Endodermal cell (in vitro differentiated cells): ENCODE measurements at regions not wholly inside any gene's neighbourhood (a gene's known extent, or its start where the extent isn't known, plus 50 kb on each side); places are given as distances from the start of the nearest gene placed in this dataset.

Source experiments
- DNase-seq: peaks from one replicate; pipeline ENCODE4 v3.0.0-alpha.2; 2017
- H3K27ac ChIP-seq: 2 replicates; pipeline ENCODE4 v1.5.1; 2013; ENCODE audit warnings: mild to moderate bottlenecking, low read depth, low read length, moderate library complexity
- H3K27me3 ChIP-seq: 2 replicates; pipeline ENCODE4 v1.6.1; 2013; ENCODE audit warnings: mild to moderate bottlenecking, low read length, moderate library complexity; ENCODE audit not compliant: insufficient read depth, control insufficient read depth, poor library complexity, severe bottlenecking
- H3K36me3 ChIP-seq: 2 replicates; pipeline ENCODE4 v1.7.0; 2013; ENCODE audit warnings: mild to moderate bottlenecking, low read length, moderate library complexity; ENCODE audit not compliant: control insufficient read depth, insufficient read depth
- H3K4me1 ChIP-seq: one replicate; pipeline ENCODE4 v1.7.0; 2013; ENCODE audit warnings: low read length; ENCODE audit not compliant: control insufficient read depth, insufficient read depth
- H3K4me3 ChIP-seq: 2 replicates; pipeline ENCODE4 v1.5.1; 2013; ENCODE audit warnings: mild to moderate bottlenecking, low read length, moderate library complexity
- H3K9ac ChIP-seq: 2 replicates; pipeline ENCODE4 v1.6.1; 2013; ENCODE audit warnings: mild to moderate bottlenecking, low read length, moderate library complexity; ENCODE audit not compliant: poor library complexity, severe bottlenecking; ENCODE audit errors: extremely low read depth
- H3K9me3 ChIP-seq: 2 replicates; pipeline ENCODE4 v1.6.1; 2013; ENCODE audit warnings: mild to moderate bottlenecking, low read length, moderate library complexity; ENCODE audit not compliant: control insufficient read depth
- H3K27ac Mint-ChIP-seq: 2 replicates; pipeline ENCODE4 v1.8.0; 2020; ENCODE audit warnings: mixed read lengths
- H3K27me3 Mint-ChIP-seq: 2 replicates; pipeline ENCODE4 v1.8.0; 2021; ENCODE audit warnings: mild to moderate bottlenecking, mixed read lengths; ENCODE audit not compliant: insufficient read depth
- H3K36me3 Mint-ChIP-seq: 2 replicates; pipeline ENCODE4 v1.8.0; 2020; ENCODE audit warnings: low read depth, mixed read lengths
- H3K4me1 Mint-ChIP-seq: 2 replicates; pipeline ENCODE4 v1.8.0; 2020; ENCODE audit warnings: mixed read lengths
- H3K4me3 Mint-ChIP-seq: 2 replicates; pipeline ENCODE4 v1.8.0; 2020; ENCODE audit warnings: mild to moderate bottlenecking, moderate library complexity, mixed read lengths
- H3K9me3 Mint-ChIP-seq: 2 replicates; pipeline ENCODE4 v1.8.0; 2020; ENCODE audit warnings: mild to moderate bottlenecking, mixed read lengths
- WGBS, 2 experiments: methylation state at CpG; one replicate each; pipeline versions ENCODE4 v1.1.5 to v1.1.7; 2013; ENCODE audit warnings: missing lambda C conversion rate in 2 of 2, mixed read lengths in 1 of 2; ENCODE audit not compliant: insufficient coverage in 1 of 2, insufficient read length in 1 of 2; 5-methylcytosine and 5-hydroxymethylcytosine counted together
- TF ChIP-seq, protein P1 (sequence below): fragments of 200-600 bp; sonication (generic); conservative IDR thresholded peaks from 2 replicates; pipeline ENCODE4 v1.5.0; 2021; ENCODE audit warnings: antibody characterized with exemption, mild to moderate bottlenecking

DNA sequence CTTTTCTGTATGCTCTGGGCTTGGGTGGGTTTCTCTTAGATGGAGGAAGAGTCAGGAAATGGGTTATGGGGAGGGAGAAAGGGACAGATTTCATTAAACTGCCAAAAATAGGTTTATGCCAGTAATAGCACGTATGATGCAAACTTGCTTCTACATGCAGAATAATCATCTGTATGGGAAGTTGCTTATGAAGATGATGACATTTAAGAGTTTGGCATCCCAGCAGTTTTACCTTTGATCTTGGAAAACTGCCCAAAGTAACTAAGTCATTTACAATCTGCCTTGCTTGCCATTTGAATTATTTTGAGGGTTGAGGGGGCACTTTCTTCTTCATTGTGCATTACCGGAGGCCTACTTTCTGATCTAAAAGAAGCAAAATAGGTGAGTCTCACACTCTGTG is 282.9 kb upstream of the ANKRD55 start:
- Histone ChIP-seq H3K9ac (no peak overlapping the region), H3K27me3 (no peaks in the 10 kb centered on the region), H3K4me1 (no peaks in the 10 kb centered on the region), H3K27ac (no peak overlapping the region), H3K36me3 (no peaks in the 10 kb centered on the region), H3K9me3 (no peaks in the 10 kb centered on the region), H3K4me3 (no peak overlapping the region)
- H3K36me3 Mint-ChIP-seq = no peaks in the 10 kb centered on the region
- TF ChIP-seq, protein P1, sequence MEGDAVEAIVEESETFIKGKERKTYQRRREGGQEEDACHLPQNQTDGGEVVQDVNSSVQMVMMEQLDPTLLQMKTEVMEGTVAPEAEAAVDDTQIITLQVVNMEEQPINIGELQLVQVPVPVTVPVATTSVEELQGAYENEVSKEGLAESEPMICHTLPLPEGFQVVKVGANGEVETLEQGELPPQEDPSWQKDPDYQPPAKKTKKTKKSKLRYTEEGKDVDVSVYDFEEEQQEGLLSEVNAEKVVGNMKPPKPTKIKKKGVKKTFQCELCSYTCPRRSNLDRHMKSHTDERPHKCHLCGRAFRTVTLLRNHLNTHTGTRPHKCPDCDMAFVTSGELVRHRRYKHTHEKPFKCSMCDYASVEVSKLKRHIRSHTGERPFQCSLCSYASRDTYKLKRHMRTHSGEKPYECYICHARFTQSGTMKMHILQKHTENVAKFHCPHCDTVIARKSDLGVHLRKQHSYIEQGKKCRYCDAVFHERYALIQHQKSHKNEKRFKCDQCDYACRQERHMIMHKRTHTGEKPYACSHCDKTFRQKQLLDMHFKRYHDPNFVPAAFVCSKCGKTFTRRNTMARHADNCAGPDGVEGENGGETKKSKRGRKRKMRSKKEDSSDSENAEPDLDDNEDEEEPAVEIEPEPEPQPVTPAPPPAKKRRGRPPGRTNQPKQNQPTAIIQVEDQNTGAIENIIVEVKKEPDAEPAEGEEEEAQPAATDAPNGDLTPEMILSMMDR = no peak
- H3K4me3 Mint-ChIP-seq = no peak overlapping the region
- H3K4me1 Mint-ChIP-seq = peaks cover 13% of the 10 kb centered on the region
- H3K9me3 Mint-ChIP-seq = no peaks in the 10 kb centered on the region
- no peak overlapping the region for H3K27ac Mint-ChIP-seq
- no peak for DNase-seq
- 92 to 97% methylated on average over 2 of the region's 2 CpGs for WGBS, 2 experiments
- peaks cover 6% of the 10 kb centered on the region for H3K27me3 Mint-ChIP-seq

DNA sequence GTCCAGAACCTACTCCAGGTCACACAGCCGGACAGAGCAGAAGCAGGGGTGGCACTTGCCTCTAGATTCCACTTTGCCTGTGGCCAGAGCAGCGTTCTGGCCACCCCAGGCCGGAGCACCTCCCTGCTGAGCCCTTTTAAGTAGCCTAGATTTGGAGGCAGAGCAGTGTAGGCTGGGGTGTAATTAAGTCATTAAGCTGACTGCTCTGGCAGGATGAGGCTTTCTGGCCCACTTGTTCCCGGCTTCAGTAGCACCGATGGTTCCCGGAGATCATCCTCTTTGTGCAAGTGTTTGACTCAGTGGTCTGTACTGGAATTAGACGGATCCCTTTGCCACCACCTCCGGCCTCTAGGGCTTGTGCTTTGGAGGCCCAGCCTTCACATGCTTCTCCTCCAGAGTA is 281.9 kb upstream of the ANKRD55 start:
- H3K27ac ChIP-seq = no peak overlapping the region
- no peak overlapping the region for H3K9ac ChIP-seq
- Mint-ChIP-seq H3K4me1 (peaks cover 13% of the 10 kb centered on the region), H3K36me3 (no peaks in the 10 kb centered on the region), H3K4me3 (no peak overlapping the region), H3K27ac (no peak overlapping the region), H3K9me3 (no peaks in the 10 kb centered on the region), H3K27me3 (peaks cover 6% of the 10 kb centered on the region)
- H3K27me3 ChIP-seq = no peaks in the 10 kb centered on the region
- 76 to 86% methylated on average over 4 to 8 of the region's 8 CpGs for WGBS, 2 experiments
- H3K4me1 ChIP-seq = no peaks in the 10 kb centered on the region
- TF ChIP-seq, protein P1 = no peak
- H3K36me3 ChIP-seq = no peaks in the 10 kb centered on the region
- DNase-seq = no peak
- no peaks in the 10 kb centered on the region for H3K9me3 ChIP-seq
- no peak overlapping the region for H3K4me3 ChIP-seq

DNA sequence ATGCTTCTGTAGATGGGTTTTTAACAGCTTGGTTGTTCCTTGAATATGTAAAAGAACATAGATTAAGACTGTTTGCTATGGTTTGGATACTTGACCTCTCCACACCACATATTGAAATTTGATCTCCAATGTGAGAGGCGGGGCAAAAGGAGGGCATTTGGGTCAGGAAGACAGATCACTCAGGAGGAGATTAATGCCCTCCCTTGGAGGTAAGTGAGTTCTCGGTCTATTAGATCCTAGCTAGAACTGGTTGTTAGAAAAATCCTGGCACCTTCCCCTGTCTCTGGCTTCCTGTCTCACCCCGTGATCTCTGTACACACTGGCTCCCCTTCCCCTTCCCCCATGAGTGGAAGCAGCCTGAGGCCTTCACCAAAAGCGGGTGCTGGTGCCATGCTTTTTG is 281.1 kb upstream of the ANKRD55 start:
- peaks cover 5% of the 10 kb centered on the region for H3K27me3 Mint-ChIP-seq
- DNase-seq = no peak
- TF ChIP-seq, protein P1 = no peak
- H3K9me3 Mint-ChIP-seq = no peaks in the 10 kb centered on the region
- H3K27ac ChIP-seq = no peak overlapping the region
- no peak overlapping the region for H3K27ac Mint-ChIP-seq
- H3K4me3 Mint-ChIP-seq = no peak overlapping the region
- no peak overlapping the region for H3K4me3 ChIP-seq
- no peaks in the 10 kb centered on the region for H3K4me1 ChIP-seq
- H3K27me3 ChIP-seq = no peaks in the 10 kb centered on the region
- no peaks in the 10 kb centered on the region for H3K36me3 Mint-ChIP-seq
- no peaks in the 10 kb centered on the region for H3K36me3 ChIP-seq
- H3K9me3 ChIP-seq = no peaks in the 10 kb centered on the region
- H3K9ac ChIP-seq = no peak overlapping the region
- WGBS, 2 experiments = 78 to 100% methylated on average over 1 to 4 of the region's 4 CpGs
- H3K4me1 Mint-ChIP-seq = peaks cover 13% of the 10 kb centered on the region
